HepG2 (cell line): ENCODE measurements at regions not wholly inside any gene's neighbourhood (a gene's known extent, or its start where the extent isn't known, plus 50 kb on each side); places are given as distances from the start of the nearest gene placed in this dataset.

Source experiments
- BCL6 ChIP-seq: IDR thresholded peaks from 2 replicates; pipeline ENCODE4 v1.6.1; 2016; ENCODE audit warnings: missing genetic modification reagents, missing compliant biosample characterization
- CEBPB ChIP-seq: IDR thresholded peaks from 2 replicates; pipeline ENCODE4 v1.6.1; 2011; ENCODE audit warnings: low read depth, low read length, improper control_type of control experiment, borderline replicate concordance
- CREB1 ChIP-seq, 2 experiments: fragments of 450-650 bp in 1 of 2; IDR thresholded peaks; 2 replicates each; pipeline ENCODE4 v1.6.1; 2016 to 2017; ENCODE audit warnings: control low read depth in 1 of 2, mild to moderate bottlenecking in 1 of 2, missing compliant biosample characterization in 1 of 2, missing genetic modification characterization in 1 of 2
- ESRRA ChIP-seq: sonication (generic); formaldehyde crosslinking; IDR thresholded peaks from 2 replicates; pipeline ENCODE4 v1.5.1; 2020; ENCODE audit warnings: mild to moderate bottlenecking, low read depth, missing genetic modification reagents
- FOXJ3 ChIP-seq: sonication (generic); formaldehyde crosslinking; IDR thresholded peaks from 2 replicates; pipeline ENCODE4 v1.4.0; 2020; ENCODE audit warnings: missing genetic modification reagents, mild to moderate bottlenecking, borderline replicate concordance
- KAT7 ChIP-seq: IDR thresholded peaks from 2 replicates; pipeline ENCODE4 v1.6.1; 2018; ENCODE audit warnings: borderline replicate concordance, missing compliant biosample characterization
- KMT2A ChIP-seq: sonication (generic); formaldehyde crosslinking; IDR thresholded peaks from 2 replicates; pipeline ENCODE4 v1.4.0; 2020; ENCODE audit warnings: missing genetic modification reagents
- MEF2D ChIP-seq: sonication (generic); formaldehyde crosslinking; IDR thresholded peaks from 2 replicates; pipeline ENCODE4 v1.5.1; 2020; ENCODE audit warnings: mild to moderate bottlenecking, missing genetic modification reagents
- SIX4 ChIP-seq: sonication (generic); formaldehyde crosslinking; IDR thresholded peaks from 2 replicates; pipeline ENCODE4 v1.4.0; 2020; ENCODE audit warnings: missing genetic modification reagents
- SOX5 ChIP-seq: IDR thresholded peaks from 2 replicates; pipeline ENCODE4 v1.6.1; 2016; ENCODE audit warnings: borderline replicate concordance
- TEAD3 ChIP-seq: optimal IDR thresholded peaks from 2 replicates; pipeline ENCODE3; 2016; ENCODE audit warnings: borderline replicate concordance
- ZNF20 ChIP-seq: sonication (generic); formaldehyde crosslinking; IDR thresholded peaks from 2 replicates; pipeline ENCODE4 v1.4.0; 2020; ENCODE audit warnings: mild to moderate bottlenecking, moderate library complexity, missing genetic modification reagents
- ZNF331 ChIP-seq: sonication (generic); formaldehyde crosslinking; IDR thresholded peaks from 2 replicates; pipeline ENCODE4 v1.4.0; 2020; ENCODE audit warnings: missing genetic modification reagents
- ZNF792 ChIP-seq: IDR thresholded peaks from 2 replicates; pipeline ENCODE4 v1.6.1; 2016
- TF ChIP-seq, protein P1 (sequence below), 2 experiments: sonication (generic) in 1 of 2; formaldehyde crosslinking in 1 of 2; IDR thresholded peaks; 2 replicates each; pipeline versions ENCODE4 v1.4.0 to v1.6.1; 2016 to 2020; ENCODE audit warnings: borderline replicate concordance in 1 of 2, low read depth in 1 of 2, mild to moderate bottlenecking in 1 of 2, missing genetic modification reagents in 1 of 2
- TF ChIP-seq, protein P2 (sequence below): sonication (generic); formaldehyde crosslinking; IDR thresholded peaks from 2 replicates; pipeline ENCODE4 v1.4.0; 2020; ENCODE audit warnings: missing genetic modification reagents
- TF ChIP-seq, protein P3 (sequence below): sonication (generic); formaldehyde crosslinking; IDR thresholded peaks from 2 replicates; pipeline ENCODE4 v1.4.0; 2020; ENCODE audit warnings: missing genetic modification reagents
- TF ChIP-seq, protein P4 (sequence below): sonication (generic); formaldehyde crosslinking; IDR thresholded peaks from 2 replicates; pipeline ENCODE4 v1.4.0; 2020; ENCODE audit warnings: mild to moderate bottlenecking, low read depth, missing genetic modification reagents

DNA sequence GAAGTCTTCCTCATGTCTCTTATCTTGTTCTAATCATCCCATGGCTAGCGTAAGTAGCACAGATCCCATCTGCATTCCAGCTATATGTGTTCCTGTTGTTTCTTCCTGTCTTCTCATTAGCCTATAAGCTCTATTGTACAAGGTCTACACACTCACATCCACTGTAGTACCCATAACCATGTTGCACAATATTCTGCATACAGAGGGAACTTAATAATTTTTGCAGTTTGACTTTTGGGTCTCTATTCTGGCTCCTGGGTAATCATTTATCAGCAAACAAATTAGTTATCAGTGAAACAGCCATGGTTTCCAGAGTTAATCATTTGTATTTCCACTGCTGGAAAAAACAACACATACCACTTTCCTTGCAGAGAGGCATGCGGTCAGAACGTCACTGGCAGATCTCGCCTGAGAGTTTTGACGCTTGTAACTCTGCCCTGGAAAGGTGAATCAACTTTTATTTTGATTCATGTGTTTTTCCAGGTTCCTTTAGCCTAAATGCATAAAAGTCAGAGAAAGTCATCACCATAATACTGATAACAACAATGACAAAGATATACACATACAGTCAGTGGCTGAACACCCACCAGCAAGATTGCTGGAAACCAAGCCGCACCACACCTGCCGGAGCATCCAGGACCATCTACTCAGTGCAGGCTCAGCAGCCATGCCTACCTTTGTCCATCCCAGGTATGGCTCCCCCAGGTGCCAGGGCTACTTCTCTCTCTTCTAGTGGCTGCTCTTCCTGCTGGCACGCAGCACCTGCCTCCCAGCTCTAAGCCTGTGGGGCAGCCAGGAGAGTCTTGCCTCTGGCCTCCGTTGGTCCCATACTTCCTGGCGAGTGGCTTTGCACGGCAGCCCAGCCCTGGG is 158.2 kb downstream of the QRSL1 start (continued):
- TF ChIP-seq, protein P1, sequence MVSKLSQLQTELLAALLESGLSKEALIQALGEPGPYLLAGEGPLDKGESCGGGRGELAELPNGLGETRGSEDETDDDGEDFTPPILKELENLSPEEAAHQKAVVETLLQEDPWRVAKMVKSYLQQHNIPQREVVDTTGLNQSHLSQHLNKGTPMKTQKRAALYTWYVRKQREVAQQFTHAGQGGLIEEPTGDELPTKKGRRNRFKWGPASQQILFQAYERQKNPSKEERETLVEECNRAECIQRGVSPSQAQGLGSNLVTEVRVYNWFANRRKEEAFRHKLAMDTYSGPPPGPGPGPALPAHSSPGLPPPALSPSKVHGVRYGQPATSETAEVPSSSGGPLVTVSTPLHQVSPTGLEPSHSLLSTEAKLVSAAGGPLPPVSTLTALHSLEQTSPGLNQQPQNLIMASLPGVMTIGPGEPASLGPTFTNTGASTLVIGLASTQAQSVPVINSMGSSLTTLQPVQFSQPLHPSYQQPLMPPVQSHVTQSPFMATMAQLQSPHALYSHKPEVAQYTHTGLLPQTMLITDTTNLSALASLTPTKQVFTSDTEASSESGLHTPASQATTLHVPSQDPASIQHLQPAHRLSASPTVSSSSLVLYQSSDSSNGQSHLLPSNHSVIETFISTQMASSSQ (IDR thresholded peaks at IDR 0.05; ENCODE audit: low read depth) = peak; percentile 72; the same call in 1 of the 2 replicates
- TF ChIP-seq, protein P1 (CRISPR knock-in tag; IDR thresholded peaks at IDR 0.05; ENCODE audit: borderline replicate concordance) = peak; percentile 36; the same call in 1 of the 2 replicates
- TF ChIP-seq ESRRA (CRISPR knock-in tag) (no peak), KAT7 (CRISPR knock-in tag) (peak; percentile 51; the same call in 1 of the 2 replicates), SIX4 (no peak), MEF2D (CRISPR knock-in tag) (peak; percentile 74; the same call in 1 of the 2 replicates), FOXJ3 (CRISPR knock-in tag) (peak; percentile 71; the same call in 1 of the 2 replicates), BCL6 (peak; percentile 47; the same call in 1 of the 2 replicates), ZNF792 (CRISPR knock-in tag) (peak; percentile 55; the same call in 1 of the 2 replicates), ZNF20 (CRISPR knock-in tag) (no peak), CEBPB (peak; percentile 91), CREB1 (IDR thresholded peaks at IDR 0.05) (no peak), CREB1 (CRISPR knock-in tag; IDR thresholded peaks at IDR 0.05) (peak; percentile 78), TEAD3 (CRISPR knock-in tag) (peak; percentile 68), KMT2A (CRISPR knock-in tag) (no peak), SOX5 (peak; percentile 78), ZNF331 (CRISPR knock-in tag) (peak; percentile 49; the same call in 1 of the 2 replicates)
- TF ChIP-seq, protein P2, sequence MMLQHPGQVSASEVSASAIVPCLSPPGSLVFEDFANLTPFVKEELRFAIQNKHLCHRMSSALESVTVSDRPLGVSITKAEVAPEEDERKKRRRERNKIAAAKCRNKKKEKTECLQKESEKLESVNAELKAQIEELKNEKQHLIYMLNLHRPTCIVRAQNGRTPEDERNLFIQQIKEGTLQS (CRISPR knock-in tag) = no peak
- TF ChIP-seq, protein P3, sequence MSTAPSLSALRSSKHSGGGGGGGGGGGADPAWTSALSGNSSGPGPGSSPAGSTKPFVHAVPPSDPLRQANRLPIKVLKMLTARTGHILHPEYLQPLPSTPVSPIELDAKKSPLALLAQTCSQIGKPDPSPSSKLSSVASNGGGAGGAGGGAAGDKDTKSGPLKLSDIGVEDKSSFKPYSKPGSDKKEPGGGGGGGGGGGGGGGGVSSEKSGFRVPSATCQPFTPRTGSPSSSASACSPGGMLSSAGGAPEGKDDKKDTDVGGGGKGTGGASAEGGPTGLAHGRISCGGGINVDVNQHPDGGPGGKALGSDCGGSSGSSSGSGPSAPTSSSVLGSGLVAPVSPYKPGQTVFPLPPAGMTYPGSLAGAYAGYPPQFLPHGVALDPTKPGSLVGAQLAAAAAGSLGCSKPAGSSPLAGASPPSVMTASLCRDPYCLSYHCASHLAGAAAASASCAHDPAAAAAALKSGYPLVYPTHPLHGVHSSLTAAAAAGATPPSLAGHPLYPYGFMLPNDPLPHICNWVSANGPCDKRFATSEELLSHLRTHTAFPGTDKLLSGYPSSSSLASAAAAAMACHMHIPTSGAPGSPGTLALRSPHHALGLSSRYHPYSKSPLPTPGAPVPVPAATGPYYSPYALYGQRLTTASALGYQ = peak; percentile 36; the same call in 1 of the 2 replicates
- TF ChIP-seq, protein P4, sequence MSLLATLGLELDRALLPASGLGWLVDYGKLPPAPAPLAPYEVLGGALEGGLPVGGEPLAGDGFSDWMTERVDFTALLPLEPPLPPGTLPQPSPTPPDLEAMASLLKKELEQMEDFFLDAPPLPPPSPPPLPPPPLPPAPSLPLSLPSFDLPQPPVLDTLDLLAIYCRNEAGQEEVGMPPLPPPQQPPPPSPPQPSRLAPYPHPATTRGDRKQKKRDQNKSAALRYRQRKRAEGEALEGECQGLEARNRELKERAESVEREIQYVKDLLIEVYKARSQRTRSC (CRISPR knock-in tag) = no peak
